GM18907 (cell line): ENCODE measurements at regions not wholly inside any gene's neighbourhood (a gene's known extent, or its start where the extent isn't known, plus 50 kb on each side); places are given as distances from the start of the nearest gene placed in this dataset.

ENCODE experiments used
- ATAC-seq: cut with Tn5 transposase; IDR thresholded peaks from one replicate; pipeline ENCODE4 v1.9.1; 2021; ENCODE audit warnings: mild to moderate bottlenecking, moderate library complexity; ENCODE audit not compliant: unreplicated experiment

DNA sequence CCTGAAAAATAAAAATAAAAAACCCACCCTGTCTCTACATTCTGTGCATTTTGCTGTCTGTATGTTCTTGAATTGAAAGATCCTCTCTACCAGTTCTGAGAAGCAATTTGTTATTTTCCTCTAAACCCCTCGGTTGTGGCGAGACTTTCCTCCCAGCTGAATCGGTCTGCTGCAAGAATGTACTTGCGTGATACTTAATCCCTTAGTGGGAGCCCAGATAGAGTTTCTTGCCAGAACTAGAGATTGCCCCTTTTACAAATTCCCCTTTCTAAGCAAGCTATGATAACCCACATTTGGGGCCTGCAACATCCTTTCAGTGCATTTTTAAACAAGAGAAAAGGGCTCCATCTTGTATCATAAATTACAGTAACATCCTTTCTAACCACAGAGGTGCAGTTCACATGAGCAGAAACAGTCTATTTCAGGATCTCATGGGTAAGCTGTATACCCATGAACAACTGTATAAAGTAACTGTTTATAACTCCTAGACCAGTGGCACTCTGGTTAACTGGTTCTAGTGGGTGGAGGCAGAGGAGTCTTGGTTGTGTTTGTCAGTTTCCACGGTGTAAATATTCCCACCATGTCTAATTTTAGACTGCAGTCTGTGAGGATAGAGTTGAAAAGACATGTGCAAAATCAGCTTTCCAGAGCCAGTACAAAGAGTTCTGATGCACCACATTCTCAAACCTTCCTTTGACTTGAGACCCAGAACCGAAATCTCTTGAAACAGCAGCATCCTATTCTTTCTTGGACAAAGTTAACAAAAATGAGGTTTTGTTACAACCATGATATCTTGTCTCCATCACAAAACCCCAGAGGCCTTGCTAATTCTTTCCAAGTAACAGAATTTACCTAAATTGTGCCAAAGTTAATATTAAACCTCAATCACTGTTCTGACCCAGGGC, 113.1 kb upstream of the ZNF217 start:
- ATAC-seq: peak; percentile 54

DNA sequence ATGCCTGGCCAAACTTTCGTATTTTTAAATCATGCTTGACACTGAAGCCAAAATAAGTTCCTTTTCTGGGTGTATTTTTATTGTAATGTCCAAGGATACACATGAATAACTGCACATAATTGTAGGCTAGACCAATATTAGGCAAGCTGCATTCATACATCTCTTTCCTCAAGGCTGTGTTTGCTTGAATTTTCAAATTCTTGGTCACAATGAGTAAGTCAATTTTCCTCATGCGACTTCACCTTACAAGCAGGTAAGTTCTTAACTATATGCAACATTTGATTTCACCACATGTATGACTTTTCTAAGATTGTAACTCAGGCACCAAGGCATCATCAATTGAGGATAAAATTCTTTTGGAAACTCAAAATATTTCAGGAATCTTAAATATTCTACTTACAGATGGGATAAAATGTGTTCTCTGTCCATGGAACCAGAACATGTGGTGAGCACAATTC, 112.4 kb upstream of the ZNF217 start:
- no peak for ATAC-seq

DNA sequence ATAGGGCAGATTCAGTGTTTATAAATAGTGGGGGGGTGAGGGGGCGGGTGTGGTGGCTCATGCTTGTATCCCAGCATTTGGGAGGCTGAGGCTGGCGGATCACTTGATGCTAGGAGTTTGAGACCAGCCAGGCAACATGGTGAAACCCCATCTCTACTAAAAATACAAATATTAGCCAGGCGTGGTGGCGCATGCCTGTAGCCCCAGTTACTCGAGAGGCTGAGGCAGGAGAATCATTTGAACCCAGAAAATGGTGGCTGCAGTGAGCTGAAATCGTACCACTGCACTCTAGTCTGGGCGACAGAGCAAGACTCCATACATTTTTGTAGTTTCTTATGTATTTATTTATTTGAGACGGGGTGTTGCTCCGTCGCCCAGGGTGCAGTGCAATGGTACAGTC, 109.0 kb upstream of the ZNF217 start:
- no peak for ATAC-seq

DNA sequence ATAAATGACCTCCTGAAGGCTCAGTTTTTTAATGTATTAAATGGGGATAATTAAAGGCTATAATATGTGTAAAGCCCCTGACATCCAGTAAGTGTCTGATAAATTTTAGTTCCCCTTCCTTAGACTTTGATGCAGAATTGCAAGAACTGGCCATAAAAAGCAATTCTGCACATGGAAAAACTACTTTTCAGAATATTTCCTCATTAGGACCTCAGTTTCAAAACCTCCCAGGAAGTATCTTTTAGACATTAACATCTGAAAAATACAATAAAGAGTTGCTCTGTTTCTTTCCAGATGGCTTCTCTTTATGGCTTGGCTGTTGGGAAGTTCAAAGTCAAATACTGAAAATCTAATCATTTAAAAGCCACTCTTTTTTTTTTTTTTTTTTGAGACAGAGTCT, 106.3 kb upstream of the ZNF217 start:
- ATAC-seq: no peak

DNA sequence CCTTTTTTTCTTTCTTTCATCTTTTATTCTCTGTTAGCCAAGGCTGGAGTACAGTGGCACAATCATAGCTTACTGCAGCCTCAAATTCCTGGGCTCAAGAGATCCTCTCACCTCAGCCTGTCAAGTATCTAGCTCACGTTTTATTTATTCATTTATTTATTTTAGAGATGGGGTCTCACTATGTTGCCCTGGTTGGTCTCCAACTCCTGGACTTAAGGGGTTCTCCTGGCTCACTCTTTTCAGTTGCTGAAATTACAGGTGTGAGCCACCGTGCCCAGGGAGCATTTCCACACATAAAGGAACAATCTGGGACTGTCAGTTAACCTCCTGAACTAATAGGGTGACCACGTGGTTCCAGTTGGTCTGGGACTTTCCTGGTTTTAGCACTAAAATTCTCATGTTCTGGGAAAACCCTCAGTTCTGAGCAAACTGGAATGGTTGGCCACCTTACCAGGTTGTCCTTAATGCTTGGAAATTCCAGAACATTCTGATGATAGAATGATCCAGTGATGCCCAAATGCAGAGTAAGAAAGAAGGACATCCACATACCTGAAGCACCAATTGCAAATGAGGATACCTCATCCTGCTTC, 105.5 kb upstream of the ZNF217 start:
- ATAC-seq: no peak

DNA sequence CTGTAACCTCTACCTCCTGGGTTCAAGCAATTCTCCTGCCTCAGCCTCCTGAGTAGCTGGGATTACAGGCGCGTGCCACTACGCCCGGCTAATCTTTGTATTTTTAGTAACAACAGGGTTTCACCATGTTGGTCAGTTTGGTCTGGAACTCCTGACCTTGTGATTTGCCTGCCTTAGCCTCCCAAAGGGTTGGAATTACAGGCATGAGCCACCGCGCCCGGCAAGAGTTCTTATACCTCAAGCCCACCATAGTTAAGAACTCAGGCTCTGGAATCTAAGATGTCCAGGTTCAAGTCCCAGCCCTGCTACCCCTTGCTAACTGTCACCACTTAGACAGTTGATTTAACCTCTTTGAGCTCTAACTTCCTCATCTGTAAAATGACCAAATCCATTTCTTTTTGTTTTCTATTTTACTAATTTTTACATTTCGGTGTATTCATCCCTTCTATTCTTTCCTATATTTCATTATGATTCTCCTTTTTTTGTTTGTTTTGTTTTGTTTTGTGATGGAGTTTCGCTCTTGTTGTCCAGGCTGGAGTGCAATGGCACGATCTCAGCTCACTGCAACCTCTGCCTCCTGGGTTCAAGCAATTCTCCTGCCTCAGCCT, 104.8 kb upstream of the ZNF217 start:
- ATAC-seq: no peak

DNA sequence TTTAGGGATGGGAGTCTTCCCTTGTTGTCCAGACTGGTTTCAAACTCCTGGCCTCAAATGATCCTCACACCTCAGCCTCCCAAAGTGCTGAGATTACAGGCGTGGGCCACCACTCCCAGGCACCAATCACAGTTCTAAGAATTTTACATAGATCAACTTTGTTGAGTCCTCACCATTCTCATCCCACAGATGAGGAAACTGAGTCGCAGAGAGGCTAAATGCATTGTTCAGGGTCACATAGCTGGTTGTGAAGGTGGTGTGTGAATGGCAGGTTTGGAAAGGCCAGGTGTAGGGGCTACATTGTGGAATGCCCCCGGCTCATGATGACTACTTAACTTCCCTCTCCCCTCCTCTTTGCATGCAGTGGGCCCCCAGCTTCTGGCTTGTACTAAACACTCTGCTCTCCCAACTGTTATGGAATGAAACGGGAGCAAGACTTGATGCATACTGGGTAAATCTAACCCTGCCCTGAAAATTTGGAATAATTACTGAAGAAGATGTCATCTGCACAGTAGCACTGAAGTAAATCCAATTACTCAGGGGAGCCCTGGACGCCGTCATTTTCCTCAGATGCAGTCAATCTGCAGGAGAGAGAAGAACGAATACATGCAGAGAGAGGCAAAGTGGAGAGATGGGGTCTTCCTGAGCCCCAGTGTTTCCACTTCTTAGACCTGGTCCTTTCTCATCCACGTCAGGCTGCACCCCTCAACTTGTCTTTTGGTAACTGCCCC, 102.3 kb upstream of the ZNF217 start:
- ATAC-seq: no peak

DNA sequence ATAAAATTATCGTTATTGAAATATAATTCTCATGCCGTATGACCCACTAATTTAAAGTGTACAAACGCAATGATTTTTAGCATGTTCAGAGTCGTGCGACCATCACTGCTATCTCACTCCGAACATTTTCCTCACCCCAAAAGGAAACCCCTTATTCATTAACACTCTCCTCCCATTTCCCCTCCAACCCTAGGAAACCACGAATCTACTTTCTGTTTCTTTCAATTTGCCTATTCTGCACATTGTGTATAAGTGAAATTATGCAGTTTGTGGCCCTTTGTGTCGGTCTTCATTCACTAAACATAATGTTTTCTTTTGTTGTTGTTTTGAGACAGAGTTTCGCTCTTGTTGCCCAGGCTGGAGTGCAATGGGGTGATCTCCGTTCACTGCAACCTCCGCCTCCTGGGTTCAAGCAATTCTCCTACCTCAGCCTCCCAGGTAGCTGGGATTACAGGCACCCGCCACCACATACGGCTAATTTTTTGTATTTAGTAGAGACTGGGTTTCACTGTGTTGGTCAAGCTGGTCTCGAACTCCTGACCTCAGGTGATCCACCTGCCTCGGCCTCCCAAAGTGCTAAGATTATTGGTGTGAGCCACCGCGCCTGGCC, 99.7 kb upstream of the ZNF217 start:
- ATAC-seq: peak; percentile 67

DNA sequence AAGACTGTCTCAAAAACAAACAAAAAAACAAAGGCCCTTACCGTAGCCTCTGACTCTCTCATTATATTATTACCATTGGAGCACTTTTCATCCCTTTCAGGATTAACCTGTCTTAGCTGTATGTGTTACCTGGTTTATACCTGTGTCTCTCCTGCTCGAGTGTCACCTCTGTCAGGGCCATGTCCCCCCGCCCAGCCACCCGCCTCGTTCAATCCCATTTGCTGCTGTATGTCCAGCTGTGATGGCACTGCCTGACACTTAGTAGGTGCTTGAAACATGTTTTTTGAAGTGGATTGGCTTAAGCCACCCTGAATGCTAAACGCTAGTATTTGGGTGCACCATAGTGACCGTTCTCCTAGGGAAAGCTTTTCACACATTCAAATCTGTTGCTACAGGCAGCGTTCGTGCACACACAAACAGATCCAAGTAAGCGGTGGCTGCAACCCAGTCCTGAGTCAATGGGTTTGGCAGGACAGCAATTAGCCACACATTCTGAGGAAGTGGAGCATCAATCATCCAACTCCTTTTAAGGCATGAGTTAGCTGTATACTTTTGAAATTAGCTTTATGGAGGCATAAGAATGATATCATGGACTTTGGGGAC, 98.9 kb upstream of the ZNF217 start:
- ATAC-seq: no peak

DNA sequence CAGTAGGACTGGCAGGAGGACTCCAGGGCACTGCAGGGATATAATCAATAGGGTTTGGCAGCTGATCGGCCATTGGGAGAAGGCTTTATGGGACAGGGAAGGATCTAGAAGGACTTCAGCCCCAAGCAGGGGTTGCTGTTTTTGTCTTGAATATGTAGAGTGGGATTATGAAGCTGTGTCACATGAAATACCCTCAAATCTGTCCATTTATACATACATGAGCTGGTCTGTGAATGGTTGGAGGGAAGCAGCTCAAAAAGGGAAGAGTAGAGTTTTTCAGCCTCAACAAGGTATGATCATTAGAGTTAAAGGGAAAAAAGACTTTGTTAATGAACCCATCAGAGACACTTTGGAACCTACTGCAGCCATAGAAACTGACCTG, 98.2 kb upstream of the ZNF217 start:
- ATAC-seq: no peak

DNA sequence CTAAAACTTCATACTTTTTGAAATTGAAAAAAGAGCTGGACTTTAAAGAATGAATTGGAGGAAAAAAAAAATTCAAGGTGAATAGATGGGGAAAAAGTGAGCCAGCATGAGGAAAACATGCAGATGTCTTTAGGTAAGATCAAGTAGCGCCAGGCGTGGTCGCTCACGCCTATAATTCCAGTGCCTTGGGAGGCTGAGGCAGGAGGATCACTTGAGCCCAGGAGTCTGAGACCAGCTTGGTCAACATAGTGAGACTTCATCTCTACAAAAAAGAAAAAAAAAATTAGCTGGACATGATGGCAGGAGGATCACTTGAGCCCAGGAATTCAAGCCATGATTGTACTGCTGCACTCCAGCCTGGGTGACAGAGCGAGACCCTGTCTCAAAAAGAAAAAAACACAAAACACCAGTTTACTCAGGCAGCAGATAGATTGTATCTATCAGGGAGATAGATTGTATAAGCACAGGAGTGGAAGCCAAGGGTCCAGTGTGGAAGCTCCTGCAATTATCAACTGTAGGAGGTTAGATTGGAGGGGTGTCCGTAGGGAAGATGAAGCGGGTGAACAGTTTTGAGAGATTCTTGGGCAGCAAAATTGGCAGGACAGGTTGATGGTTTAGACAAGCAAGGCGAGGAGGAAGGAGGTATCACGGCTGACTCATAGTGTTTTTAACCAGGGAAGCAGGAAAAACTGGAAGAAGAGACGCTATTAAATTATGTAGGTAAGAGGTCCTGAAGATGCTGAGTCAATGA, 97.6 kb upstream of the ZNF217 start:
- ATAC-seq: no peak

DNA sequence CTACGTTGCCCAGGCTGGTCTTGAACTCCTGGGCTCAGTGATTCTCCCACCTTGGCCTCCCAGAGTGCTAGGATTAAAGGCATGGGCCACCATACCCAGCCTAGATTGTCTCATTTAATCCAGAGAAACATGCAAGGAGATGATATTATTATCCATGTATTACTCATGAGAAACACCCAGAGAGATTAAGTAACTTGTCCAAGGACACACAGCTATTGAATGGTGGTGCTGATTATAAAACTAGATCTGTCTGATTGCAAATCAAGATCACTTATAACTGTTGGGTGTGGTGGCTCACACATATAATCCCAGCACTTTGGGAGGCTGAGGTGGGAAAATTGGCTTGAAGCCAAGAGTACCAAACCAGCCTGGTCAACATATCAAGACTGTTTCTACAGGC, 94.4 kb upstream of the ZNF217 start:
- no peak for ATAC-seq

DNA sequence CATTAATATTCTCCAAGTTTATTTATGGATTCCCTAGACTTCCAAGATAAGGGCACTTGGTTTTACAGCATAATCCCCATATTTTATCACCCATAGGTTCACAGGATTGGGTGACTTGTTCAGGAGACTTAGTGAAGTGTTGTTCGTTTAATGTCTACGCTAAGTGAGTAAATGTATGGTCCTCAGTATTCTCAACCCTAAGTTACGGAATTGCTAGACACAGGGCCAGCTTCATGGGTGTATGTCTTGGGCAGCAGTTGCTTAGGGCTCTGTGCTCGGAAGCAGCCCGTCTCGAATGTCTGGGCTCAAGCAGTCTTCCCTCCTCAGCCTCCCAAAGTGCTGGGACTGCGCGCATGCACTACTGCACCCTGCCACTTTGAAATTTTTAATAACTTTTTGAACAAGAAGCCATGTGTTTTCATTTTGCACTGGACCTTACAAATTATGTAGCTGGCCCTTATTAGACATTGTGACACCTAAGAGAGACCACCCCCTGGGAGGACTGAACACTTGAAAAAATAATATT, 91.5 kb upstream of the ZNF217 start:
- ATAC-seq: no peak

DNA sequence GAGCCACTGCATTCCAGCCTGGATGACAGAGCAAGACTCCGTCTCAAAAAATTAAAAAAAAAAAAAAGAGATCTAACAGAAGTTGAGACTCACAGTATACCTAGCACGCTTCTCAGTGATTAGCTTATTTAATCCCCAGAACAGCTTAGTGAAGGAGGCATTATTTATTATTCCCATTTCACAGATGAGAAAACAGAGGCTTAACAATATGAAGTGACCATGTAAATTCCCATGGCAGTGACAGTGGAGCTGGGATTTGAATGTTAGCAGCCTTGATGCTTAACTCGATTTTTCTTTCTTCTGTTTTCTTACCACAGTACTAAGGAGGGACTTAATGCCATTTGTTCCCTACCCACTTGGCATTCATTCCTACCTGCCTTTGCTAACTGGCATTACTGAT, 89.9 kb upstream of the ZNF217 start:
- no peak for ATAC-seq

DNA sequence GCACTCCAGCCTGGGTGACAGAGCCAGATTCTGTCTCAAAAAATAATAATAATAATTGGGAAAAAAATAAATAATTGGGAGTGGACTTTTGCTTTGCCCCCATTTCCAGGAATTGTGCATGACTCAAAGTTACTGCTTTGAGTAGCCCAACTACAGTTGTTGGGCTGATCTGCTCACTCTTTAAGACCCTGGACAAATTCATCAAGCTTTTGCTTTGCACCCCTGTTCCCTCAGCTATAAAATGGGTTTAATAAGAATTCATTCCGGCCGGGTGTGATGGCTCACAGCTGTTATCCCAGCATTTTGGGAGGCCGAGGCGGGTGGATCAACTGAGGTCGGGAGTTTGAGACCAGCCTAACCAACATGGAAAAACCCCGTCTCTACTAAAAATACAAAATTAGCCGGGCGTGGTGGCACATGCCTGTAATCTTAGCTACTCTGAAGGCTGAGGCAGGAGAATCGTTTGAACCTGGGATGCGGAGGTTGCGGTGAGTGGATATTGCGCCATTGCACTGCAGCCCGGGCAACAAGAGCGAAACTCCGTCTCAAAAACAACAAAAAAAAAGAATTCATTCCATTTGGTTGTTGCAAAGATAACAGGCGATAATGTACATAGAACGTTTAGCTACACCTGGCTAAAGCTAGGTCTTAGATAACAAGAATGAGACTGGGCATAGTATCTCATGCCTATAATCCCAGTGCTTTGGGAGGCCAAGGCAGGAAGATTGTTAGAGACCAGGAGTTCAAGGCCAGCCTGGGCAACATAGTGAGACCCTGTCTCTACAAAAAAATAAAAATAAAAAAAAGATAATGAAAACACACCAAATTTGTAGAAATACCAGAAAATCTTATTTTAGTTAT, 87.9 kb upstream of the ZNF217 start:
- no peak for ATAC-seq

DNA sequence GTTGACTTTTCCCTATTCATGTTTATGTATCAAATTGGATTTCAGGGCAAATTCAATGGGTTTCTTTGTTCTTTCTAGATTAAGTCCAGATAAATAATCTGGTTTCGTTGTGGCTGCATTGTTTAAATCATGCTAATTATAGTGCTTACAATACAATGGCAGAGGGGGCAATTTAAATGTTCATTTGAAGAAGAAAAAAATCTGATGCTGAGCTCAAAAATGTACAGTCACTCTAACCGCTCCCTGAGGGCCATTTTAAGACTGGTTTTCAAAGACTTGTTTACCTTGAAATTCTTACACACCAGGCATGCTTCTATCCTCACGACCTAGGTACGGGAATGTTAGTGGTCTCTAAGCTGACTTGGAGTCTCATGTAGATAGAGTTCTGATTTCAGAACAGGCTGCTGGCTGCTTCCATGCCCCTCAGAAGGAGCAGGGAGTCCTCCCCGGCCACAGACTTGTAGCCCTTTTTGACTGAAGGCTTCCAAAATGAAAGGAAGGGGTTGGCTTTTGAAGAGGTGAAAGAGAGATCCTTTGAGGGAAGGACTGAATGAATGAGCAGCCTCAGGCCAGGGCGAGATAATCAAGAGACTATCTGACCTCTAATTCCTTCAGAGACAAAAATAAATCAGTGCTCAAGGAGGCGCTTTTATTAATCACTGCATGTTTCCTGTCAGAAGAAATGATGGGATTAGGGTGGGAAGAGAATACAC, 86.1 kb upstream of the ZNF217 start:
- ATAC-seq: no peak

DNA sequence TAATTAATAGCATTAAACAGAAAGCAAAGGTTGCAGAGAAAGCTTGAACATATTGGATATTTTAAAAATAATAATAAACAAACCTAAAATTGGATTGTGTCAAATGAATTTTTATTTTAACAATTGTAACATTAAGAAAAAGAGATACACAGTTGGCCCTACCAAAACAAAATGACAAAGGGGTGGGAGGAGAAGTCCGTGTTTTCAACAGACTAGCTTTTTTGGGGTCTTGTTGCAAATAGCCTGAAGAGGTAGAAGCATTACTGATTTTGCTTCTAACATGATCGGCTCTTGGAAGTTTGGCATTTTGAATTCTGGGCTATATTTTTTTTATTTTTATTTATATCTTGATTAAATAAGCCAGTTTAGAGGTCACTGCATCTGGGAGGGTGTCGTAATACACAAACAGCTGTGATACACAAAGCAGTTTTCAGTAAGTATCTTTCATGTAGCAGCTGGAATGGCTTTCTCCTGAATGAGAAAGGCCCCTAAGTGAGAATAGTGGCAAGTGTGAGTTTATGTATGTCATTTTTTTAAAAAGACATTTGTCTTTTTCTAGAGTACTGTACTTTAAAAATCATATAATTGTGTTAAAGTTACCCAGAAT, 85.5 kb upstream of the ZNF217 start:
- no peak for ATAC-seq
